Parathyroid adenoma (tissue), 2 donors: ENCODE measurements at regions not wholly inside any gene's neighbourhood (a gene's known extent, or its start where the extent isn't known, plus 50 kb on each side); places are given as distances from the start of the nearest gene placed in this dataset.

Source experiments
- H2AFZ ChIP-seq: fragments of 300-600 bp; sonication (generic); one replicate; pipeline ENCODE4 v1.7.0; 2017; ENCODE audit warnings: antibody characterized with exemption, mild to moderate bottlenecking
- H3K27ac ChIP-seq: fragments of 300-600 bp; sonication (generic); one replicate; pipeline ENCODE4 v1.7.0; 2017
- H3K27me3 ChIP-seq: fragments of 300-600 bp; sonication (generic); one replicate; pipeline ENCODE4 v1.7.0; 2017; ENCODE audit warnings: low read length; ENCODE audit not compliant: control insufficient read depth, insufficient read depth
- H3K36me3 ChIP-seq: fragments of 300-600 bp; sonication (generic); one replicate; pipeline ENCODE4 v1.7.0; 2017; ENCODE audit warnings: low read length; ENCODE audit not compliant: control insufficient read depth, insufficient read depth
- H3K4me1 ChIP-seq: fragments of 300-600 bp; sonication (generic); one replicate; pipeline ENCODE4 v1.7.0; 2017; ENCODE audit warnings: control low read depth
- H3K4me2 ChIP-seq: fragments of 300-600 bp; sonication (generic); one replicate; pipeline ENCODE4 v1.7.0; 2017; ENCODE audit warnings: low read length
- H3K4me3 ChIP-seq: fragments of 300-600 bp; sonication (generic); one replicate; pipeline ENCODE4 v1.7.0; 2017; ENCODE audit warnings: low read depth, low read length
- H3K79me2 ChIP-seq: fragments of 300-600 bp; sonication (generic); one replicate; pipeline ENCODE4 v1.7.0; 2017; ENCODE audit warnings: control low read depth
- H3K9ac ChIP-seq: fragments of 300-600 bp; sonication (generic); one replicate; pipeline ENCODE4 v1.7.0; 2017; ENCODE audit warnings: mild to moderate bottlenecking
- H3K9me3 ChIP-seq: fragments of 300-600 bp; sonication (generic); one replicate; pipeline ENCODE4 v1.7.0; 2017; ENCODE audit warnings: low read length; ENCODE audit not compliant: control insufficient read depth
- TF ChIP-seq, protein P1 (sequence below): fragments of 300-600 bp; sonication (generic); IDR thresholded peaks from one replicate; pipeline ENCODE4 v1.7.0; 2017; ENCODE audit warnings: antibody characterized with exemption, mild to moderate bottlenecking
- donor health status: primary hyperparathyroidism.

DNA sequence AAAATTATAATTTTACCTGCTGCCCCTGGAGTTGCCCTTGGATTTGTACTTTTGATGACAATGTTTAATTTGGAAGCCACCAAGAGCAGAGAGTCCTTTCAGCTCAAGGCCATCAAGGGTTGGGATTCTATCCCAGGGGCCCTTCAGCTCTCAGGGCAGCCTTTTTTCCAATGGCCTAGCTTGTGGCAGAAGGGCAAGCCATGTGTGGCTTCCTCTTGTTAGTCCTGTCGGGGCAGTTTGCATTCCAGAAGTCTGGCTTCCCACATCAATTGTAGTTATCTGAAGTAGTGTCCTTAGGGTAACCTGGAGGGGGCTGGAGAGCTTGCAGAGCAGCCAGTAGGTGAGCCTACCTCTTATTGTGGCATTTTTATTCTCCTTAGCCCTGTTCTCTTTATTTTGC lies 569.4 kb downstream of the TRAM1L1 start:
- Histone ChIP-seq H3K79me2 (no peaks in the 10 kb centered on the region), H3K4me2 (no peak overlapping the region), H3K9me3 (no peaks in the 10 kb centered on the region), H3K27me3 (no peaks in the 10 kb centered on the region), H3K4me1 (no peaks in the 10 kb centered on the region), H2AFZ (no peak overlapping the region), H3K4me3 (no peak overlapping the region), H3K36me3 (no peaks in the 10 kb centered on the region), H3K9ac (no peak overlapping the region), H3K27ac (no peak overlapping the region)
- TF ChIP-seq, protein P1, sequence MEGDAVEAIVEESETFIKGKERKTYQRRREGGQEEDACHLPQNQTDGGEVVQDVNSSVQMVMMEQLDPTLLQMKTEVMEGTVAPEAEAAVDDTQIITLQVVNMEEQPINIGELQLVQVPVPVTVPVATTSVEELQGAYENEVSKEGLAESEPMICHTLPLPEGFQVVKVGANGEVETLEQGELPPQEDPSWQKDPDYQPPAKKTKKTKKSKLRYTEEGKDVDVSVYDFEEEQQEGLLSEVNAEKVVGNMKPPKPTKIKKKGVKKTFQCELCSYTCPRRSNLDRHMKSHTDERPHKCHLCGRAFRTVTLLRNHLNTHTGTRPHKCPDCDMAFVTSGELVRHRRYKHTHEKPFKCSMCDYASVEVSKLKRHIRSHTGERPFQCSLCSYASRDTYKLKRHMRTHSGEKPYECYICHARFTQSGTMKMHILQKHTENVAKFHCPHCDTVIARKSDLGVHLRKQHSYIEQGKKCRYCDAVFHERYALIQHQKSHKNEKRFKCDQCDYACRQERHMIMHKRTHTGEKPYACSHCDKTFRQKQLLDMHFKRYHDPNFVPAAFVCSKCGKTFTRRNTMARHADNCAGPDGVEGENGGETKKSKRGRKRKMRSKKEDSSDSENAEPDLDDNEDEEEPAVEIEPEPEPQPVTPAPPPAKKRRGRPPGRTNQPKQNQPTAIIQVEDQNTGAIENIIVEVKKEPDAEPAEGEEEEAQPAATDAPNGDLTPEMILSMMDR, result no peak

DNA sequence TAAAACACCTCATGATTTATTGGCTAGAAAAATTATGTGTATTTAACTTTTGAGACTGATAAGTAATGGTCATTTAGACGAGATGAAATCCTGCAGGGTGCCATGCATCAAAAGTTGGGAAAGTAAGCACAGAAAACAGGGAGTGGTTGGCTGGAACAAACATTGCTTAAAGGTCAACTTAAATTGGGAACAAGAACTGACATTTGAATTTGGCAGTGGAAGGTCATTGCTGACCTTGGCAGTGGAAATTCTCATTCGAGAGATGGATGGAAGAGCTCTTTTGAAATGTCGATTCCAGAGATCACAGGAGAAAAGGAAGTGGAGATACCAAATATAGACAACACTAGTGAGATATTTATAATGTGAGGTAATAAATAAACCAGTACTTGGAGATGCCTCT lies 572.8 kb downstream of the TRAM1L1 start:
- H3K4me1 ChIP-seq, result no peaks in the 10 kb centered on the region
- H3K27ac ChIP-seq, result no peak overlapping the region
- H3K79me2 ChIP-seq, result no peaks in the 10 kb centered on the region
- H3K36me3 ChIP-seq, result no peaks in the 10 kb centered on the region
- H3K27me3 ChIP-seq, result no peaks in the 10 kb centered on the region
- H3K4me2 ChIP-seq, result no peak overlapping the region
- TF ChIP-seq, protein P1, result no peak
- no peak overlapping the region for H2AFZ ChIP-seq
- H3K4me3 ChIP-seq, result no peak overlapping the region
- no peak overlapping the region for H3K9ac ChIP-seq
- no peaks in the 10 kb centered on the region for H3K9me3 ChIP-seq

DNA sequence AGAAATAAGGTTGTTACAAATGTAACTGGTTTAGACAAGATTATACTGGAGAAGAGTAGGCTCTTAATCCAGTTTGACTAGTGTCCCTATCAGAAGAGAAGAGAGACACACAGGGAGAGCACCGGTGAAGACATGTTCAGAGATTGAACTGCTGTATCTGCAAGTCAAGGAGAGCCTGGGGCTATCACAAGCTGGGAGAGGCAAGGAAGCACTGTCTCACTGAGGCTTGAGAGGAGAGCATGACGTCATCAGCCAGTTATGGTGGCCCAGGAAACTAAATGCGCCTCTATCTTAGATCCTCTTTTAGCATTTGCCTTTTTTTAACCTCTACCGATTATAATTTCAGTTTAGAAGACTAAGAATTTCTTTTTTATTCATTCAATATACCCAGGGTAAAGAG lies 583.4 kb downstream of the TRAM1L1 start:
- no peak overlapping the region for H3K9ac ChIP-seq
- no peak overlapping the region for H3K4me2 ChIP-seq
- H3K4me3 ChIP-seq, result no peak overlapping the region
- no peak overlapping the region for H3K27ac ChIP-seq
- H3K79me2 ChIP-seq, result no peaks in the 10 kb centered on the region
- TF ChIP-seq, protein P1, result no peak
- H3K36me3 ChIP-seq, result no peaks in the 10 kb centered on the region
- H3K9me3 ChIP-seq, result no peaks in the 10 kb centered on the region
- H3K4me1 ChIP-seq, result no peaks in the 10 kb centered on the region
- H3K27me3 ChIP-seq, result no peaks in the 10 kb centered on the region
- no peak overlapping the region for H2AFZ ChIP-seq

DNA sequence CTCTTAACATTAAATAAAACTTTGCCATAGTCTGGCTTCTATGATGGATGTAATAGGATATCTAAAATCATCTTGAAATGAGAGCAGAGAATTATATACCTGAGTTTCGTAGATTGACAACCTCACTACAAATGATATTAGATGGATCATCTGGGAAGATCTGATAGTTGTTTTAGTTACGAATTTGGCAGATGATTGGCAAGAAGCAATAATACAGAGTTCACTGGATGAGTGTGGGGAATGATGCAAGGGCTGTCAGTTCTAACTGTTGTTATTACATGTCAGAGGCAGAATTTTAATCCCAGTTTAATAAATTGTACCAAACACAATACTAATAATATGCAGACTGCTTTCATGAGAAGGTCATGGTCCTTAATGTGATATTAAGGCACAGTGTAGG lies 585.2 kb downstream of the TRAM1L1 start:
- H3K79me2 ChIP-seq, result no peaks in the 10 kb centered on the region
- H3K27me3 ChIP-seq, result no peaks in the 10 kb centered on the region
- no peaks in the 10 kb centered on the region for H3K4me1 ChIP-seq
- TF ChIP-seq, protein P1, result no peak
- H3K9ac ChIP-seq, result no peak overlapping the region
- no peak overlapping the region for H3K4me3 ChIP-seq
- H3K4me2 ChIP-seq, result no peak overlapping the region
- H3K36me3 ChIP-seq, result no peaks in the 10 kb centered on the region
- no peak overlapping the region for H3K27ac ChIP-seq
- H2AFZ ChIP-seq, result no peak overlapping the region
- no peaks in the 10 kb centered on the region for H3K9me3 ChIP-seq

DNA sequence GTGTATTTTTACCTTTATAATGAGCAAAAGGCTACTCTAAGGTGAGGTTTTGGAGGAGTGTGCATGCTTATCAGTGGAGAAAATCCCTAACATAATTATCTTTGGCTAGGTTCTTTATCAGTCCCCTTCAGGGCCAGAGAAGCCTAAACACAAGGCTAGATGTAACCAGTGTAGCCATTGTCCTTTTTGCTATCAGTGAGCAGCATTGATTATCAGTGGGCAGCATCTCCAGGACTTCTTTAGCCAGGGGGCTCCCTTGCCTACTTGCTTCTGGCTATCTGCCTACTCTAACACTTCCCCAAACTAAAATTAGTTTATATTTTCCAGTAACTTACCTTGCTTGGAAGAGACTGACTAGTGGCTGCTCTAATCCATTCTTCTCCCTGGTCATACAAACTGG lies 595.6 kb downstream of the TRAM1L1 start:
- H3K4me3 ChIP-seq, result no peak overlapping the region
- H2AFZ ChIP-seq, result no peak overlapping the region
- H3K27ac ChIP-seq, result no peak overlapping the region

More for the DNA sequence above, 595.6 kb downstream of the TRAM1L1 start:
- Histone ChIP-seq H3K9me3 (no peaks in the 10 kb centered on the region), H3K4me2 (no peak overlapping the region), H3K79me2 (no peaks in the 10 kb centered on the region), H3K36me3 (no peaks in the 10 kb centered on the region), H3K4me1 (no peaks in the 10 kb centered on the region), H3K9ac (no peak overlapping the region), H3K27me3 (no peaks in the 10 kb centered on the region)
- TF ChIP-seq, protein P1, result no peak
